ENCODE measurements at regions not wholly inside any gene's neighbourhood (a gene's known extent, or its start where the extent isn't known, plus 50 kb on each side); places are given as distances from the start of the nearest gene placed in this dataset.
"Not testable (repeated sequence)": the region's sequence is repeated elsewhere in the genome, so short reads cannot be mapped to it uniquely, and the experiment has no call there.

DNA sequence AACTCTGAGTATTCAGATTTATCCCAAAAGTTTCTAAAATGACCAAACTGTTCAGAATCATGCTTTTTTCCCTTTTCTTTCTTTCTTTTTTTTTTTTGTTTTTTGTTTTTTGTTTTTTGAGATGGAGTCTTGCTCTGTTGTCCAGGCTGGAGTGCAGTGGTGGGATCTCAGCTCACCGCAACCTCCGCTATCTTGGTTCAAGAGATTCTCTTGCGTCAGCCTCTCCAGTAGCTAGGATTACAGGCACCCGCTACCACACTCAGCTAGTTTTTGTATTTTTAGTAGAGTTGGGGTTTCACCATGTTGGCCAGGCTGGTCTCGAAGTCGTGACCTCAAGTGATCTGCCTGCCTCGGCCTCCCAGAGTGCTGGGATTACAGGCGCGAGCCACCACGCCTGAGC, 219.2 kb upstream of the ZNF184 start:
- TF ChIP-seq ZBTB21 (CRISPR knock-in tag; IDR thresholded peaks at IDR 0.05); SOX6 (IDR thresholded peaks at IDR 0.05); SOX6 (CRISPR knock-in tag; IDR thresholded peaks at IDR 0.05); JUND (CRISPR knock-in tag; IDR thresholded peaks at IDR 0.05); SMAD3 (CRISPR knock-in tag; IDR thresholded peaks at IDR 0.05); SRSF1 (optimal IDR thresholded peaks at IDR 0.05; ENCODE audit: low read depth, low read length); SMARCE1 (IDR thresholded peaks at IDR 0.05; ENCODE audit: borderline replicate concordance); HIVEP1 (CRISPR knock-in tag; IDR thresholded peaks at IDR 0.05); KLF13 (CRISPR knock-in tag; IDR thresholded peaks at IDR 0.05); U2AF2 (IDR thresholded peaks at IDR 0.05; ENCODE audit: low read depth, low read length); MAFF (IDR thresholded peaks at IDR 0.05; ENCODE audit: low read depth, low read length): not testable (repeated sequence)
- TF ChIP-seq, protein P1, sequence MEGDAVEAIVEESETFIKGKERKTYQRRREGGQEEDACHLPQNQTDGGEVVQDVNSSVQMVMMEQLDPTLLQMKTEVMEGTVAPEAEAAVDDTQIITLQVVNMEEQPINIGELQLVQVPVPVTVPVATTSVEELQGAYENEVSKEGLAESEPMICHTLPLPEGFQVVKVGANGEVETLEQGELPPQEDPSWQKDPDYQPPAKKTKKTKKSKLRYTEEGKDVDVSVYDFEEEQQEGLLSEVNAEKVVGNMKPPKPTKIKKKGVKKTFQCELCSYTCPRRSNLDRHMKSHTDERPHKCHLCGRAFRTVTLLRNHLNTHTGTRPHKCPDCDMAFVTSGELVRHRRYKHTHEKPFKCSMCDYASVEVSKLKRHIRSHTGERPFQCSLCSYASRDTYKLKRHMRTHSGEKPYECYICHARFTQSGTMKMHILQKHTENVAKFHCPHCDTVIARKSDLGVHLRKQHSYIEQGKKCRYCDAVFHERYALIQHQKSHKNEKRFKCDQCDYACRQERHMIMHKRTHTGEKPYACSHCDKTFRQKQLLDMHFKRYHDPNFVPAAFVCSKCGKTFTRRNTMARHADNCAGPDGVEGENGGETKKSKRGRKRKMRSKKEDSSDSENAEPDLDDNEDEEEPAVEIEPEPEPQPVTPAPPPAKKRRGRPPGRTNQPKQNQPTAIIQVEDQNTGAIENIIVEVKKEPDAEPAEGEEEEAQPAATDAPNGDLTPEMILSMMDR (CRISPR knock-in tag; IDR thresholded peaks at IDR 0.05) = not testable (repeated sequence)

All from HepG2 (cell line).